Lower leg skin (tissue), 3 donors: ENCODE measurements at regions not wholly inside any gene's neighbourhood (a gene's known extent, or its start where the extent isn't known, plus 50 kb on each side); places are given as distances from the start of the nearest gene placed in this dataset.
"Not testable (repeated sequence)": the region's sequence is repeated elsewhere in the genome, so short reads cannot be mapped to it uniquely, and the experiment has no call there.

Source experiments
- CTCF ChIP-seq, 3 donors: fragments of 450-650 bp; IDR thresholded peaks; one replicate each; pipeline ENCODE4 v1.5.1; 2016; ENCODE audit warnings: antibody characterized with exemption in 3 of 3, mild to moderate bottlenecking in 3 of 3, moderate library complexity in 2 of 3
- POLR2A ChIP-seq, 2 donors: fragments of 450-650 bp; IDR thresholded peaks; one replicate each; pipeline ENCODE4 v1.6.1; 2016 to 2017; ENCODE audit warnings: antibody characterized with exemption in 2 of 2, mild to moderate bottlenecking in 1 of 2, moderate library complexity in 1 of 2

GRCh38 chr9:7484014-7484413 lies 315.6 kb downstream of the DMAC1 start:
- not testable (repeated sequence) for TF ChIP-seq CTCF, POLR2A (IDR thresholded peaks at IDR 0.05)
